WTC11 (cell line): ENCODE measurements at regions not wholly inside any gene's neighbourhood (a gene's known extent, or its start where the extent isn't known, plus 50 kb on each side); places are given as distances from the start of the nearest gene placed in this dataset.

ENCODE experiments used
- ATAC-seq: fragments of 200-7000 bp; cut with Tn5 transposase; 2 replicates; pipeline ENCODE4 v1.10.0; 2021; ENCODE audit warnings: mild to moderate bottlenecking, moderate library complexity
- CTCF ChIA-PET: fragments of 300-600 bp; sonication (Branson Sonifier 250); formaldehyde crosslinking; loops from one replicate; lab custom pipeline; 2021; ENCODE audit warnings: antibody characterized with exemption; lab: Charles Lee
- POLR2A ChIA-PET: fragments of 350-600 bp; sonication (Branson Sonifier 250); formaldehyde crosslinking; loops from one replicate; lab custom pipeline; 2021; ENCODE audit warnings: antibody characterized with exemption; lab: Charles Lee
- DNase-seq: peaks from one replicate; pipeline ENCODE4 v3.0.0; 2021; ENCODE audit warnings: low spot score
- H3K27ac Mint-ChIP-seq: 2 replicates; pipeline ENCODE4 v1.8.0; 2021; ENCODE audit warnings: mixed read lengths
- H3K27me3 Mint-ChIP-seq: 2 replicates; pipeline ENCODE4 v1.8.0; 2021; ENCODE audit warnings: low read depth, mild to moderate bottlenecking, moderate library complexity, mixed read lengths
- H3K36me3 Mint-ChIP-seq: 2 replicates; pipeline ENCODE4 v1.8.0; 2021; ENCODE audit warnings: mixed read lengths
- H3K4me1 Mint-ChIP-seq: 2 replicates; pipeline ENCODE4 v1.8.0; 2022; ENCODE audit warnings: mixed read lengths
- H3K4me3 Mint-ChIP-seq: 2 replicates; pipeline ENCODE4 v1.8.0; 2021; ENCODE audit warnings: mild to moderate bottlenecking, moderate library complexity, mixed read lengths
- H3K9me3 Mint-ChIP-seq: 2 replicates; pipeline ENCODE4 v1.8.0; 2021; ENCODE audit warnings: mixed read lengths
- ATF3 ChIP-seq: sonication (generic); formaldehyde crosslinking; conservative IDR thresholded peaks from 2 replicates; pipeline ENCODE4 v1.8.1; 2022; ENCODE audit warnings: mild to moderate bottlenecking, missing genetic modification reagents
- ESRRA ChIP-seq: sonication (generic); formaldehyde crosslinking; IDR thresholded peaks from 2 replicates; pipeline ENCODE4 v1.8.1; 2022; ENCODE audit warnings: mild to moderate bottlenecking, missing genetic modification reagents, borderline replicate concordance
- FOXP4 ChIP-seq: sonication (generic); formaldehyde crosslinking; IDR thresholded peaks from 2 replicates; pipeline ENCODE4 v1.8.0; 2022; ENCODE audit warnings: mild to moderate bottlenecking, missing genetic modification reagents
- GABPB1 ChIP-seq: sonication (generic); formaldehyde crosslinking; IDR thresholded peaks from 2 replicates; pipeline ENCODE4 v1.8.1; 2023; ENCODE audit warnings: mild to moderate bottlenecking, missing genetic modification reagents
- MYBL2 ChIP-seq: sonication (generic); formaldehyde crosslinking; IDR thresholded peaks from 2 replicates; pipeline ENCODE4 v1.8.1; 2023; ENCODE audit warnings: mild to moderate bottlenecking, moderate library complexity, missing genetic modification reagents
- PRDM15 ChIP-seq: sonication (generic); formaldehyde crosslinking; IDR thresholded peaks from 2 replicates; pipeline ENCODE4 v1.8.0; 2022; ENCODE audit warnings: missing genetic modification reagents
- RELA ChIP-seq: sonication (generic); formaldehyde crosslinking; IDR thresholded peaks from 2 replicates; pipeline ENCODE4 v1.8.1; 2022; ENCODE audit warnings: missing genetic modification reagents, mild to moderate bottlenecking, borderline replicate concordance
- TEAD1 ChIP-seq: sonication (generic); formaldehyde crosslinking; IDR thresholded peaks from 2 replicates; pipeline ENCODE4 v1.8.0; 2022; ENCODE audit warnings: mild to moderate bottlenecking, missing genetic modification reagents
- ZNF138 ChIP-seq: sonication (generic); formaldehyde crosslinking; conservative IDR thresholded peaks from 2 replicates; pipeline ENCODE4 v1.8.1; 2022; ENCODE audit warnings: mild to moderate bottlenecking, moderate library complexity, missing genetic modification reagents
- ZNF219 ChIP-seq: sonication (generic); formaldehyde crosslinking; IDR thresholded peaks from 2 replicates; pipeline ENCODE4 v1.8.0; 2023; ENCODE audit warnings: missing genetic modification reagents, mild to moderate bottlenecking, borderline replicate concordance
- TF ChIP-seq, protein P1 (sequence below): sonication (generic); formaldehyde crosslinking; IDR thresholded peaks from 2 replicates; pipeline ENCODE4 v1.8.1; 2022; ENCODE audit warnings: mild to moderate bottlenecking, moderate library complexity, missing genetic modification reagents
- TF ChIP-seq, protein P2 (sequence below): sonication (generic); formaldehyde crosslinking; IDR thresholded peaks from 2 replicates; pipeline ENCODE4 v1.8.0; 2022; ENCODE audit warnings: mild to moderate bottlenecking, missing genetic modification reagents
- TF ChIP-seq, protein P3 (sequence below): sonication (generic); formaldehyde crosslinking; IDR thresholded peaks from 2 replicates; pipeline ENCODE4 v1.8.1; 2022; ENCODE audit warnings: mild to moderate bottlenecking, missing genetic modification reagents, moderate library complexity, borderline replicate concordance
- TF ChIP-seq, protein P4 (sequence below): sonication (generic); formaldehyde crosslinking; IDR thresholded peaks from 2 replicates; pipeline ENCODE4 v1.8.0; 2023; ENCODE audit warnings: mild to moderate bottlenecking, missing genetic modification reagents

DNA sequence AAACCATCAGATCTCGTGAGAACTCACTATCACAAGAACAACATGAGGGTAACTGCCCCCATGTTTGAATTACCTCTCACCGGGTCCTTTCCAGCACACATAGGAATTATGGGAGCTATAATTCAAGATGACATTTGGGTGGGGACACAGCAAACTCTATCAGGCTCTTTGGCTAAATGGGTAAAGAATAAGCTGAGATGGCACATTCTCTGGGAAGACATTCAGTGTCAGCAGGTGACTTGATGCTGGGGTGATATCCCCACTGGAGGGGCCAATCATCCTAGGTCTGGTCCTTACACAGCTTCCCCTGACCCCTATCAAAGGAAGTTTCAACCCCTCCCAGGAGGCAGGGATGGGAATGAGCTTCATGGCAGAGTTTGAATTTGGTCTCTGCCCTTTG, 664.0 kb upstream of the EEF2KMT start:
- TF ChIP-seq ZNF138 (no peak), FOXP4 (no peak)
- Mint-ChIP-seq H3K4me3 (no peak overlapping the region), H3K36me3 (peaks cover 88% of the 10 kb centered on the region), H3K27ac (no peak overlapping the region), H3K4me1 (no peaks in the 10 kb centered on the region), H3K27me3 (peaks cover 14% of the 10 kb centered on the region), H3K9me3 (peaks cover 96% of the 10 kb centered on the region)
- ChIA-PET POLR2A (no interaction called here), CTCF (no interaction called here)
- ATAC-seq (no peak), DNase-seq (no peak)

DNA sequence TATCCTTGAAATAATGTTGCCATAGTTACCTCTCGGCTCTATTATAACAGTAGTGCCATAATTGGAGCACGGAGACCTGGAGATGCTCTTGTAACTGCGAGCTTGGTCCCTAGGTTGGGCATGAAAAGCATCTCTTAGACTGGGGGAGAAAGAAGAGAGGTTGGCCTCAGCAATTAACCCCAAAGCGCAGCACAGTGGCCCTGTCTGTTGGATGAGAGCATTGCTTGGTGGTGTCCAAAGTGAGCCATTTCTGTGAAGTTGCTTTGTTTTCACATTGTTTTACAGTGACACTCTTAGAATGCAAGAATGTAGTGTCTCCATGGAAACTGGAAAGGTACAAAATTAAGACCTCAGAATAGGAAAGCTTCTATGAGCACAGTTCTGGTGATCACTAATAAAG, 660.7 kb upstream of the EEF2KMT start:
- Mint-ChIP-seq H3K36me3 (peaks cover 72% of the 10 kb centered on the region), H3K4me1 (no peaks in the 10 kb centered on the region), H3K27ac (no peak overlapping the region), H3K4me3 (no peak overlapping the region), H3K9me3 (peaks cover 87% of the 10 kb centered on the region), H3K27me3 (peaks cover 11% of the 10 kb centered on the region)
- ATAC-seq: no peak
- DNase-seq: no peak
- ChIA-PET POLR2A (no interaction called here), CTCF (no interaction called here)
- TF ChIP-seq, protein P1, sequence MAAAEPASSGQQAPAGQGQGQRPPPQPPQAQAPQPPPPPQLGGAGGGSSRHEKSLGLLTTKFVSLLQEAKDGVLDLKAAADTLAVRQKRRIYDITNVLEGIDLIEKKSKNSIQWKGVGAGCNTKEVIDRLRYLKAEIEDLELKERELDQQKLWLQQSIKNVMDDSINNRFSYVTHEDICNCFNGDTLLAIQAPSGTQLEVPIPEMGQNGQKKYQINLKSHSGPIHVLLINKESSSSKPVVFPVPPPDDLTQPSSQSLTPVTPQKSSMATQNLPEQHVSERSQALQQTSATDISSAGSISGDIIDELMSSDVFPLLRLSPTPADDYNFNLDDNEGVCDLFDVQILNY (CRISPR knock-in tag): no peak
- TF ChIP-seq MYBL2 (CRISPR knock-in tag) (no peak), ATF3 (CRISPR knock-in tag) (no peak), TEAD1 (CRISPR knock-in tag) (no peak), ESRRA (CRISPR knock-in tag) (no peak), PRDM15 (CRISPR knock-in tag) (no peak), ZNF219 (CRISPR knock-in tag) (no peak), RELA (no peak), GABPB1 (CRISPR knock-in tag) (no peak)
- TF ChIP-seq, protein P2, sequence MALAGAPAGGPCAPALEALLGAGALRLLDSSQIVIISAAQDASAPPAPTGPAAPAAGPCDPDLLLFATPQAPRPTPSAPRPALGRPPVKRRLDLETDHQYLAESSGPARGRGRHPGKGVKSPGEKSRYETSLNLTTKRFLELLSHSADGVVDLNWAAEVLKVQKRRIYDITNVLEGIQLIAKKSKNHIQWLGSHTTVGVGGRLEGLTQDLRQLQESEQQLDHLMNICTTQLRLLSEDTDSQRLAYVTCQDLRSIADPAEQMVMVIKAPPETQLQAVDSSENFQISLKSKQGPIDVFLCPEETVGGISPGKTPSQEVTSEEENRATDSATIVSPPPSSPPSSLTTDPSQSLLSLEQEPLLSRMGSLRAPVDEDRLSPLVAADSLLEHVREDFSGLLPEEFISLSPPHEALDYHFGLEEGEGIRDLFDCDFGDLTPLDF (CRISPR knock-in tag): no peak
- TF ChIP-seq, protein P3, sequence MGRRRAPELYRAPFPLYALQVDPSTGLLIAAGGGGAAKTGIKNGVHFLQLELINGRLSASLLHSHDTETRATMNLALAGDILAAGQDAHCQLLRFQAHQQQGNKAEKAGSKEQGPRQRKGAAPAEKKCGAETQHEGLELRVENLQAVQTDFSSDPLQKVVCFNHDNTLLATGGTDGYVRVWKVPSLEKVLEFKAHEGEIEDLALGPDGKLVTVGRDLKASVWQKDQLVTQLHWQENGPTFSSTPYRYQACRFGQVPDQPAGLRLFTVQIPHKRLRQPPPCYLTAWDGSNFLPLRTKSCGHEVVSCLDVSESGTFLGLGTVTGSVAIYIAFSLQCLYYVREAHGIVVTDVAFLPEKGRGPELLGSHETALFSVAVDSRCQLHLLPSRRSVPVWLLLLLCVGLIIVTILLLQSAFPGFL (CRISPR knock-in tag): no peak
- TF ChIP-seq, protein P4, sequence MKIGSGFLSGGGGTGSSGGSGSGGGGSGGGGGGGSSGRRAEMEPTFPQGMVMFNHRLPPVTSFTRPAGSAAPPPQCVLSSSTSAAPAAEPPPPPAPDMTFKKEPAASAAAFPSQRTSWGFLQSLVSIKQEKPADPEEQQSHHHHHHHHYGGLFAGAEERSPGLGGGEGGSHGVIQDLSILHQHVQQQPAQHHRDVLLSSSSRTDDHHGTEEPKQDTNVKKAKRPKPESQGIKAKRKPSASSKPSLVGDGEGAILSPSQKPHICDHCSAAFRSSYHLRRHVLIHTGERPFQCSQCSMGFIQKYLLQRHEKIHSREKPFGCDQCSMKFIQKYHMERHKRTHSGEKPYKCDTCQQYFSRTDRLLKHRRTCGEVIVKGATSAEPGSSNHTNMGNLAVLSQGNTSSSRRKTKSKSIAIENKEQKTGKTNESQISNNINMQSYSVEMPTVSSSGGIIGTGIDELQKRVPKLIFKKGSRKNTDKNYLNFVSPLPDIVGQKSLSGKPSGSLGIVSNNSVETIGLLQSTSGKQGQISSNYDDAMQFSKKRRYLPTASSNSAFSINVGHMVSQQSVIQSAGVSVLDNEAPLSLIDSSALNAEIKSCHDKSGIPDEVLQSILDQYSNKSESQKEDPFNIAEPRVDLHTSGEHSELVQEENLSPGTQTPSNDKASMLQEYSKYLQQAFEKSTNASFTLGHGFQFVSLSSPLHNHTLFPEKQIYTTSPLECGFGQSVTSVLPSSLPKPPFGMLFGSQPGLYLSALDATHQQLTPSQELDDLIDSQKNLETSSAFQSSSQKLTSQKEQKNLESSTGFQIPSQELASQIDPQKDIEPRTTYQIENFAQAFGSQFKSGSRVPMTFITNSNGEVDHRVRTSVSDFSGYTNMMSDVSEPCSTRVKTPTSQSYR (CRISPR knock-in tag): no peak
